ENCODE measurements at regions not wholly inside any gene's neighbourhood (a gene's known extent, or its start where the extent isn't known, plus 50 kb on each side); places are given as distances from the start of the nearest gene placed in this dataset.
A peak's percentile ranks its signal among the peaks of the same experiment; 100 is the strongest.

GRCh38 chr6:15941168-15941567 lies 187.7 kb upstream of the MYLIP start:
- DNase-seq (ENCODE audit: low read depth in 1 of 2, low spot score in 1 of 2), result no peak
- Histone ChIP-seq H3K4me3 (replicated peaks; ENCODE audit: insufficient read depth, low read length) (no peak overlapping the region), H3K27ac (replicated peaks) (no peak overlapping the region), H3K27me3 (ENCODE audit: insufficient read depth, poor library complexity, severe bottlenecking) (no peaks in the 10 kb centered on the region)
- no peak for TF ChIP-seq GABPA (IDR thresholded peaks at IDR 0.05; ENCODE audit: low read depth)
- no peak for TF ChIP-seq CTCF (IDR thresholded peaks at IDR 0.05; ENCODE audit: insufficient read depth, low read length)
- no peak for TF ChIP-seq POLR2AphosphoS5 (IDR thresholded peaks at IDR 0.05; ENCODE audit: low read depth)
- TF ChIP-seq SPI1 (IDR thresholded peaks at IDR 0.05; ENCODE audit: borderline replicate concordance, low read depth), result no peak
- TF ChIP-seq, protein P1, sequence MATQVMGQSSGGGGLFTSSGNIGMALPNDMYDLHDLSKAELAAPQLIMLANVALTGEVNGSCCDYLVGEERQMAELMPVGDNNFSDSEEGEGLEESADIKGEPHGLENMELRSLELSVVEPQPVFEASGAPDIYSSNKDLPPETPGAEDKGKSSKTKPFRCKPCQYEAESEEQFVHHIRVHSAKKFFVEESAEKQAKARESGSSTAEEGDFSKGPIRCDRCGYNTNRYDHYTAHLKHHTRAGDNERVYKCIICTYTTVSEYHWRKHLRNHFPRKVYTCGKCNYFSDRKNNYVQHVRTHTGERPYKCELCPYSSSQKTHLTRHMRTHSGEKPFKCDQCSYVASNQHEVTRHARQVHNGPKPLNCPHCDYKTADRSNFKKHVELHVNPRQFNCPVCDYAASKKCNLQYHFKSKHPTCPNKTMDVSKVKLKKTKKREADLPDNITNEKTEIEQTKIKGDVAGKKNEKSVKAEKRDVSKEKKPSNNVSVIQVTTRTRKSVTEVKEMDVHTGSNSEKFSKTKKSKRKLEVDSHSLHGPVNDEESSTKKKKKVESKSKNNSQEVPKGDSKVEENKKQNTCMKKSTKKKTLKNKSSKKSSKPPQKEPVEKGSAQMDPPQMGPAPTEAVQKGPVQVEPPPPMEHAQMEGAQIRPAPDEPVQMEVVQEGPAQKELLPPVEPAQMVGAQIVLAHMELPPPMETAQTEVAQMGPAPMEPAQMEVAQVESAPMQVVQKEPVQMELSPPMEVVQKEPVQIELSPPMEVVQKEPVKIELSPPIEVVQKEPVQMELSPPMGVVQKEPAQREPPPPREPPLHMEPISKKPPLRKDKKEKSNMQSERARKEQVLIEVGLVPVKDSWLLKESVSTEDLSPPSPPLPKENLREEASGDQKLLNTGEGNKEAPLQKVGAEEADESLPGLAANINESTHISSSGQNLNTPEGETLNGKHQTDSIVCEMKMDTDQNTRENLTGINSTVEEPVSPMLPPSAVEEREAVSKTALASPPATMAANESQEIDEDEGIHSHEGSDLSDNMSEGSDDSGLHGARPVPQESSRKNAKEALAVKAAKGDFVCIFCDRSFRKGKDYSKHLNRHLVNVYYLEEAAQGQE (IDR thresholded peaks at IDR 0.05; ENCODE audit: insufficient replicate concordance, low read depth), result no peak

DNA sequence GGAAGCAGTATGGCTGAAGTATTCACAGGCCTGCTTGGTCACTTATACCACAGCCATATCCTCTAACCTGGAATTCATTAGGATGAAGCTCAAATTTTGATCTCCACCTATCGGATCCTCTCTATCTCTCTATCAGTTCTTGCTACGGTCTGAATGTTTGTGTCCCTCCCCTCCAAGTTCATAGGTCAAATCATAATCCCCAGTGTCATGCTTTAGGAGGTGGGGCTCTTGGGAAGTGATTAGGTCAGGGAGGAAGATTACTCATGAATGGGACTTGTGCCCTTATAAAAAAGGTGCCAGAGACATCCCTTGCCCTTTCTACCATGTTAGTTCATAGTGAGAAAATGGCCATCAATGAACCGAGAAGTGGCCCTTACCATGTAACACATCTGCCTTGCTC lies 190.8 kb upstream of the MYLIP start:
- H3K4me3 ChIP-seq (replicated peaks; ENCODE audit: insufficient read depth, low read length), result no peak overlapping the region
- H3K27ac ChIP-seq (replicated peaks), result no peak overlapping the region
- no peak for DNase-seq (ENCODE audit: low read depth in 1 of 2, low spot score in 1 of 2)
- H3K27me3 ChIP-seq (ENCODE audit: insufficient read depth, poor library complexity, severe bottlenecking), result no peaks in the 10 kb centered on the region
- TF ChIP-seq POLR2AphosphoS5 (IDR thresholded peaks at IDR 0.05; ENCODE audit: low read depth), result no peak
- TF ChIP-seq SPI1 (IDR thresholded peaks at IDR 0.05; ENCODE audit: borderline replicate concordance, low read depth), result no peak
- no peak for TF ChIP-seq CTCF (IDR thresholded peaks at IDR 0.05; ENCODE audit: insufficient read depth, low read length)
- TF ChIP-seq, protein P1 (IDR thresholded peaks at IDR 0.05; ENCODE audit: insufficient replicate concordance, low read depth), result no peak
- TF ChIP-seq GABPA (IDR thresholded peaks at IDR 0.05; ENCODE audit: low read depth), result no peak

DNA sequence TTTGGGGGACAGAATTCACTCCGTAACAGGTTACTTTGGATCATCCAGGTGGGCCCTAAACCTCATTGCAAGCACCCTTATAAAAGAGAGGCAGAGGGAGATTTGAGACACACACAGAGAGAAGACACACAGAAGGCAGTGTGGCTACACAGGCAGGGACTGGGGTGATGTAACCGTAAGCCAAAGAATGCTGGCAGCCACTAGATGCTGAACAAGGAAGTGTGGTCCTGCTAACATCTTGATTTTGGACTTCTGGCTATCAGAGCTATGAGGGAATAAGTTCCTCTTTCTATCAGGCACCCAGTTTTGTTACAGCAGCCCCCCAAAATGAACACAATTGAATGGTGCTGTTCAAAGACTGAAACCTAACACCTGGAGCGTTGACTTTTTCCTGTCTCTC lies 191.3 kb upstream of the MYLIP start:
- TF ChIP-seq CTCF (IDR thresholded peaks at IDR 0.05; ENCODE audit: insufficient read depth, low read length), result no peak
- TF ChIP-seq POLR2AphosphoS5 (IDR thresholded peaks at IDR 0.05; ENCODE audit: low read depth), result no peak
- TF ChIP-seq GABPA (IDR thresholded peaks at IDR 0.05; ENCODE audit: low read depth), result no peak
- TF ChIP-seq, protein P1 (IDR thresholded peaks at IDR 0.05; ENCODE audit: insufficient replicate concordance, low read depth), result no peak
- TF ChIP-seq SPI1 (IDR thresholded peaks at IDR 0.05; ENCODE audit: borderline replicate concordance, low read depth), result no peak
- peak in 1 of 2 experiments; percentile 44 for DNase-seq (ENCODE audit: low read depth in 1 of 2, low spot score in 1 of 2)
- no peak overlapping the region for H3K4me3 ChIP-seq (replicated peaks; ENCODE audit: insufficient read depth, low read length)
- H3K27ac ChIP-seq (replicated peaks), result no peak overlapping the region
- no peaks in the 10 kb centered on the region for H3K27me3 ChIP-seq (ENCODE audit: insufficient read depth, poor library complexity, severe bottlenecking)

All from HL-60 (cell line).